ENCODE measurements at regions not wholly inside any gene's neighbourhood (a gene's known extent, or its start where the extent isn't known, plus 50 kb on each side); places are given as distances from the start of the nearest gene placed in this dataset.

DNA sequence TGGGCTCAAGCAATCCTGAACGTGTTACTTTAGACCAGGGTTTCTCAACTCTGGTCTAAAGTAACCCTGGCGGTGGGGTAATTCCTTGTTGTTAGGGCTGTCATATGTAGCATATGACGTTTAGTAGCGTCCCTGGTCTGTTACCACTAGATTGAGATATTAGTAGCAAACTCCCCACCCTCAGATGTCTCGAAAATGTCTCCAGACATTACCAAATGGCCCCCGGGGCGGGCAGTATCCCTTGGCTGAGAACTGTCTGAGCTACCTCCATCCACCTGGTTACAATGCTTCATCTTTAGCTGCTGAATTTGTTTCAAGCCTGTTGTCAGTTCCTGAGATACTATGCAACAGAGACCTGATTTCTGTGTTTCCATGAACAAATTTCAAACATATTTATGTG is 56.7 kb downstream of the CLDN34 start:
- no peak for TF ChIP-seq POLR2A (IDR thresholded peaks at IDR 0.05)
- TF ChIP-seq, protein P1, sequence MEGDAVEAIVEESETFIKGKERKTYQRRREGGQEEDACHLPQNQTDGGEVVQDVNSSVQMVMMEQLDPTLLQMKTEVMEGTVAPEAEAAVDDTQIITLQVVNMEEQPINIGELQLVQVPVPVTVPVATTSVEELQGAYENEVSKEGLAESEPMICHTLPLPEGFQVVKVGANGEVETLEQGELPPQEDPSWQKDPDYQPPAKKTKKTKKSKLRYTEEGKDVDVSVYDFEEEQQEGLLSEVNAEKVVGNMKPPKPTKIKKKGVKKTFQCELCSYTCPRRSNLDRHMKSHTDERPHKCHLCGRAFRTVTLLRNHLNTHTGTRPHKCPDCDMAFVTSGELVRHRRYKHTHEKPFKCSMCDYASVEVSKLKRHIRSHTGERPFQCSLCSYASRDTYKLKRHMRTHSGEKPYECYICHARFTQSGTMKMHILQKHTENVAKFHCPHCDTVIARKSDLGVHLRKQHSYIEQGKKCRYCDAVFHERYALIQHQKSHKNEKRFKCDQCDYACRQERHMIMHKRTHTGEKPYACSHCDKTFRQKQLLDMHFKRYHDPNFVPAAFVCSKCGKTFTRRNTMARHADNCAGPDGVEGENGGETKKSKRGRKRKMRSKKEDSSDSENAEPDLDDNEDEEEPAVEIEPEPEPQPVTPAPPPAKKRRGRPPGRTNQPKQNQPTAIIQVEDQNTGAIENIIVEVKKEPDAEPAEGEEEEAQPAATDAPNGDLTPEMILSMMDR (IDR thresholded peaks at IDR 0.05): no peak

All from heart left ventricle (tissue), 13 donors.